Right ventricle myocardium inferior (tissue), 1 donor: ENCODE measurements at regions not wholly inside any gene's neighbourhood (a gene's known extent, or its start where the extent isn't known, plus 50 kb on each side); places are given as distances from the start of the nearest gene placed in this dataset.

Source experiments
- ATAC-seq: fragments of 200-7000 bp; cut with Tn5 transposase; one replicate; pipeline ENCODE4 v1.9.1; 2020; ENCODE audit warnings: mild to moderate bottlenecking, moderate library complexity
- DNase-seq: peaks from one replicate; pipeline ENCODE4 v3.0.0; 2021; ENCODE audit errors: missing footprints
- intact Hi-C: fragments of 100-400 bp; cut with DNase I; formaldehyde crosslinking; loops from one replicate; pipeline ENCODE4 v1.11.0; 2022
- donor health status: DM: no; HTN: yes; CAD: no; lungs with severe emphysema.

DNA sequence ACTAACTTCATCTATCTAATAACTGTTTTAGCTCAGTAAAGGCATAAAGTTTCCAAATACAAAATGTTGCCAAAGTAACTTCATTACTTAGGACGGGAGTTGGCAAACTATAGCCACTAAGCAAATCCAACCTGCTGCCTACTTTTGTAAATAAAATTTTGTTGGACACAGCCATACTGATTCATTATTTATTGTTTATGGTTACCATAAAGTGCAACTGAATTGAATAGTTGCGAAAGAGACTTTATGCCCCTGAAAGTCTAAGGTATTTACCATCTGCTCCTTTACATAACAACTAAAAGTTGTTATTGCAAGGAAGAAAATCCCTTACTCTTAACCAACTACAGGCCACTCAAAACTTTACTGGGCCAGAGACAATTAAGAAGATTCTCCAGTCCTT lies 256.7 kb upstream of the RBBP8 start:
- intact Hi-C loops = no loop called here
- no peak for DNase-seq
- no peak for ATAC-seq

DNA sequence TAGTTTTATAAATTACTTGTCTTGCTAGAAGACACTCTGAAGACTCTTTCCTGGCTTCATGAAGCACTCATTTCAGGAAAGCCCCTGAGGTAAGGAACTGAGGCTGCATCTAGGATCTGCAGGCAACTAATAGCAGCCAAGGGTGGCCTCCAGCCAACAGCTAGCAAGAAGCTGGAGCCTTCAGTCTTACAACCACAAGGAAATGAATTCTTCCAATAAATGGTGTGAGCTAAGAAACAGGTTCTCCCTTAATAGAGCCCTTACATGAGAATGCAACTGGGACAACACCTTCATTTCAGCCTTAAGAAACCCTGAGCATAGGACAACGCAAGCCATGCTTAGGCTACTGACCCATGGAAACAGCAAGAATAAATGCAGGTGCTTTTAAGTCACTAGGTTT lies 254.6 kb upstream of the RBBP8 start:
- DNase-seq (no peak), ATAC-seq (no peak)
- intact Hi-C loops = no loop called here

DNA sequence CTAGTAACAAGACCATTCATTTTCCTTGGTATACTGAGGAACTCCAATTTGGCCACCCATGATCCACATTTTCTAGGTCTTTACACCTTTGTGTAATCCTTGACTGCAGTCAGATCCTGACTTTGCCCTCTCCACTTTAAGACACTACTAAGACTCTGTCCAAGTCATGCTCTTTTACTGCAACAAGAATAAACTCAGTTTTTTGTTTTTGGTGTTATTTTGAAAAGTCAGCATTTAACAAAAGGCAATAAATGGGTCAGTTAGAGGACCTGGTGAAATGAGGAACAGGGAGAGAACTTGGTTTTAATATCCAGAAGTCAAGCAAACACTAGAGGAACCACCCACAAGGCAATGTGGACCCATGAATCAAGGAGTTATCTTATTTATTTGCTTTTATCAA lies 252.2 kb upstream of the RBBP8 start:
- ATAC-seq (no peak), DNase-seq (no peak)
- intact Hi-C loops = no loop called here

- ATAC-seq (no peak), DNase-seq (no peak)
- intact Hi-C loops = no loop called here
These were observed 251.2 kb upstream of the RBBP8 start for GRCh38 chr18:22681908-22682307.

- no peak for ATAC-seq
- DNase-seq = no peak
- intact Hi-C loops = no loop called here
These were observed 250.4 kb upstream of the RBBP8 start for GRCh38 chr18:22682720-22683119.

DNA sequence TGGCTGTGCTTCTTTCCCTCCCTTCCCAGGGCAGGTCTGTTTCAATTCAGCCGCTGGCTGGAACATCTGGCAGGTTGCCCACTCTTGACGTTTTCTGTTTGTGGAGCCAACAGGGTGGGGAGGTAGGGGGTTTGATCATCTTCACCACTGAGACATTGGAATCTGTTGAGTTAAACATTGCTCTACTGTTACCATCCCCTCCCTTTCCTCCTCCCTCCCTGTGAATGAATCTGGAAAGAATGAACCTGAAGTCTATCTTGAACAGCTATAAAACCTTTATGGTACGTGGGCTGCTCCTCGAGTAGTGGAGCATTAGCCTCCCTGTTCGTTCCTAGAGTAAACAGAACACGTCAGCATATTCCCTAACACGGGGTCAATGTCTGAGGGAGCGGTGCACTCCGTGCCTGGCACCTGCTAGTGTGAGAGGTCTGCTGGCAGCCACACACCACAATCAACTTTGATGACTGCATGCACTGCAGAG lies 249.9 kb upstream of the RBBP8 start:
- DNase-seq (no peak), ATAC-seq (peak; percentile 74)
- intact Hi-C loops = no loop called here

DNA sequence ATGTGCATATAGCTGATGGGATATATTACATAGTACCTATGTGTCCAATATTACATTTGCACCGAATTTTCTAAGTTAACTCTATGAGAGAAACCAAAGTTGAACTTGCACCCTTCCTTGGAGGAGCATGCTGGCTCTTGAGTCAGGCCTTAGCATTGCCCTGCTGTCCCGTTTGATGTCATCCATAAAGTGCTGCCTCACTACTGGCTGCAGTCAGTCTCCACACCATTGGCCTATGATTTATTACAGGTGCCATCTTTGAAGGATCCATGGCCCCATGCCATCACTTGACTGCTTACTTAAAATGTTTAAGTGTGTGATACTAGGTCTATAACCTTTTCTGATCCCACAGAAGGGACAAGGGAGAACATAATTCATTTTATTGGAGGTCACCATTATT lies 249.3 kb upstream of the RBBP8 start:
- ATAC-seq (no peak), DNase-seq (no peak)
- intact Hi-C loops = no loop called here

DNA sequence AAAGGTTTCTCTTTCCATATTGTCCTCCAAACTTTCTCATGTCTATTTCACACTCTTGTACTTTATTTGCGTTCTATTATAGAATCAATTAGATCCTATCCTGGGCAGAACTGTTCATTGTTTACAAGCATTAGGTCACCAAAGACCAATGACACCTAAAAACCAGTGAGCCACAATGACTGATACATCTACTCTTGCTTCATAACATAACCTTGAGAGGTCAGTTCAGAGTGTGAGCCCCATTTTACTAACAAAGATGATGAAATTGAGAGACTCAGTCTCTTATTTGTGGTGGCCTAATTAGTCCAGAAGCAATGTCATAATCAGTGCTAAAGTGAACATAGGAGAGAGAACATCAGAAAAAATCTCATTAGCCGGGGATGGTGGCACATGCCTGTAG lies 248.9 kb upstream of the RBBP8 start:
- ATAC-seq = no peak
- no peak for DNase-seq
- intact Hi-C loops = no loop called here

DNA sequence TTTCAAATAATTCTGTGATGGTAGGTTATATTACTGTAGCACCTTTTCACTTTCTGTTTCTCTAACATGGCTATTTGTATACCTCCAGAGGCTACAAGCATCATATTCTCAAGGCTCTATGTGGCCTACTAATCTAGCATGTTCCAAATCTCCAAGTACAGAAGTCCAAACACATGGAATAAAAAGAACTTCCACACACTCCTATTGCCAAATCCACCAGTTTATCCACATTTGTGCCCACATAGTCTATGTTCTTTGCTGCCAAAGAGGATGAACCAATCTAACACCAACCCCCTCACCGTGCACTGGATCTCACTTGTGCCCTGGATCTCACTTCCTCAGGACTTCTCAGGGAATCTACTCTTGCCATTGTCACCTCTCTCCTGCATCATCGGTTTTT lies 247.3 kb upstream of the RBBP8 start:
- DNase-seq (no peak), ATAC-seq (no peak)
- intact Hi-C loops = no loop called here

- DNase-seq (no peak), ATAC-seq (no peak)
- intact Hi-C loops = no loop called here
These were observed 245.0 kb upstream of the RBBP8 start for GRCh38 chr18:22687892-22688680.

GRCh38 chr18:22688877-22689496 lies 244.1 kb upstream of the RBBP8 start:
- no peak for ATAC-seq
- DNase-seq = no peak
- intact Hi-C loops = no loop called here

DNA sequence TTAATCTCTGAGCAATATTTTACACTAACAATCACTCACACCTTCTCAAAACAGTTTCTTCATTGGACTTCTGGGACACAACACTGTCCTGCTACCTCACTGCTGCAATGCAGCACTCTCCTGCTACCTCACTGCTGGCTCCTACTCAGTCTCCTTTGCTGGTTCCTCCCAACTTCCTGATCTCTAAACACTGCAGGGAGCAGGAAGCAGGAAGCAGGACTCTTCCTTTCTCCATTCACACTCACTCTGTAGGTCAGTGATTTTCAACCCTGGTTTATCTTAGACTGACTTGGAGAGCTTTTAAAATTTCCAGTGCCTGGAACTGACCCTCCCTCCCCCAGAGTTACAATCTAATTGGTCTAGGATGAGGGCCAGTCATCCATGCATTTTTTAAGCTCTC lies 243.4 kb upstream of the RBBP8 start:
- ATAC-seq = no peak
- intact Hi-C loops = no loop called here
- DNase-seq = no peak

GRCh38 chr18:22690556-22690955 lies 242.6 kb upstream of the RBBP8 start:
- no peak for DNase-seq
- ATAC-seq = no peak
- intact Hi-C loops = no loop called here

GRCh38 chr18:22691946-22692710 lies 241.0 kb upstream of the RBBP8 start:
- ATAC-seq (no peak), DNase-seq (no peak)
- intact Hi-C loops = no loop called here

- ATAC-seq = peak; percentile 72
- intact Hi-C loops = no loop called here
- DNase-seq = peak; percentile 67
These were observed 238.2 kb upstream of the RBBP8 start for GRCh38 chr18:22694954-22695353.

DNA sequence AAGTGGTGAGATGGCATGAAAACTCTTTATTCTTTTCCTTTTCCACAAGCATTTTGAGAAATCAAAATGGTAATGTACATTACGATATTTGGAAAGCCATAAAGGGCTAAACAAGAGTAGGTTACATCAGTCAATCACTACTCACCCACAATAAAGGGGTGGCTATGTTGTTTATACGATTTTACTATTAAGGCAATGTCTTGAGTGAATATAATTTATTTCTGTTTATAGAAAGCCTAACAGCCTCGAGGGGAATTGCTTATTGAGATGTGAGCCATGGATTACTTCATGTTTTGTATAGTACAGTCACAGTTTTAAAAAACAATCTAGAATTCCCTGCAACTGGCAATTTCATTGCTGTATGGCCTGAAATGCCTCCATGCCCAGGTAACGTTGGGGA lies 237.5 kb upstream of the RBBP8 start:
- intact Hi-C loops = no loop called here
- ATAC-seq (no peak), DNase-seq (no peak)

GRCh38 chr18:22697561-22697960 lies 235.6 kb upstream of the RBBP8 start:
- intact Hi-C loops = no loop called here
- DNase-seq = no peak
- no peak for ATAC-seq

DNA sequence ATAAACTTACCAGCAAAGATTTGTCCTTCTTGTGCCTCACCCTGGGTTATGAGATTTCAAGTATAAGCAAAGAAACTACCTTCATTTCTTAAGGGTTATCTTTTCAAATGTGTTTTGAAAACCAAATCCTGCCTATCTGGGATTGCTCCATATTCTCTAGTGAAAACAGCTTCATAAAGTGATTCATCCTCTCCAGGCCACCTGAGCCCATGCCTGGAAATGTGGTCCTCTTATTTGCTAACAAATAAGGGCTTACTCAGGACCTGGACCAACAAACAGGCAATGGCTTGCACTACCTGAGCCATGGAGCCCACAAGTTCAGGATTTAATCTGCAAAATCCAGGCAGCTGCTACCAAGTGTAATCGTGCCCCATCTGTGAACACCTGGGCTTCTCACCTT lies 234.4 kb upstream of the RBBP8 start:
- ATAC-seq = no peak
- intact Hi-C loops = no loop called here
- no peak for DNase-seq

GRCh38 chr18:22699629-22700028 lies 233.5 kb upstream of the RBBP8 start:
- intact Hi-C loops = loop anchor here (5.0 to 10.0 kb wide), 3 partner anchors 55 to 135 kb away; no protein-coding TSS in a partner anchor

DNA sequence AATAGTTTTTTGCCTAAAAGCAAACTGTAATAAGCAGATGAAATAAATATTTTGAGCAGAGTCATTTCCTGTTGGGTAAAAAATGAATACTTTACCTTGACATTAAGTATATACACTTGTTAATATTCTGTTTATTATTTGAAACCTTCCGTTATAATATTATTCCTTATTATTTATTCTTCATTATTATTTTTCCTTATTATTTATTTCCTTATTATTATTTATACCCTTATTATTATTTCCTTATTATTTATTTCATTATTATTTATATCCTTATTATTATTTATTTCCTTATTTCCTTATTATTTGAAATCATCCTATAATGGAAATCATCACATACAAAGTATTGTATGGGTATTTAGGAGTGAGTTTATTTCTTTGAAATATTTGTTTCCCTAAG lies 232.2 kb upstream of the RBBP8 start:
- intact Hi-C loops = loop anchor here (5.0 to 10.0 kb wide), 3 partner anchors 54 to 136 kb away; no protein-coding TSS in a partner anchor
- DNase-seq = no peak
- ATAC-seq = no peak

More at GRCh38 chr18:22699629-22700028, 233.5 kb upstream of the RBBP8 start:
- DNase-seq (no peak), ATAC-seq (no peak)
